ENCODE measurements at regions not wholly inside any gene's neighbourhood (a gene's known extent, or its start where the extent isn't known, plus 50 kb on each side); places are given as distances from the start of the nearest gene placed in this dataset.

- TF ChIP-seq, protein P1, sequence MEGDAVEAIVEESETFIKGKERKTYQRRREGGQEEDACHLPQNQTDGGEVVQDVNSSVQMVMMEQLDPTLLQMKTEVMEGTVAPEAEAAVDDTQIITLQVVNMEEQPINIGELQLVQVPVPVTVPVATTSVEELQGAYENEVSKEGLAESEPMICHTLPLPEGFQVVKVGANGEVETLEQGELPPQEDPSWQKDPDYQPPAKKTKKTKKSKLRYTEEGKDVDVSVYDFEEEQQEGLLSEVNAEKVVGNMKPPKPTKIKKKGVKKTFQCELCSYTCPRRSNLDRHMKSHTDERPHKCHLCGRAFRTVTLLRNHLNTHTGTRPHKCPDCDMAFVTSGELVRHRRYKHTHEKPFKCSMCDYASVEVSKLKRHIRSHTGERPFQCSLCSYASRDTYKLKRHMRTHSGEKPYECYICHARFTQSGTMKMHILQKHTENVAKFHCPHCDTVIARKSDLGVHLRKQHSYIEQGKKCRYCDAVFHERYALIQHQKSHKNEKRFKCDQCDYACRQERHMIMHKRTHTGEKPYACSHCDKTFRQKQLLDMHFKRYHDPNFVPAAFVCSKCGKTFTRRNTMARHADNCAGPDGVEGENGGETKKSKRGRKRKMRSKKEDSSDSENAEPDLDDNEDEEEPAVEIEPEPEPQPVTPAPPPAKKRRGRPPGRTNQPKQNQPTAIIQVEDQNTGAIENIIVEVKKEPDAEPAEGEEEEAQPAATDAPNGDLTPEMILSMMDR (IDR thresholded peaks at IDR 0.05): no peak
- TF ChIP-seq POLR2A (IDR thresholded peaks at IDR 0.05): no peak
Measured at GRCh38 chr2:234287650-234288049, 209.2 kb downstream of the ARL4C start.

All from lower leg skin (tissue), 3 donors.